ENCODE measurements at regions not wholly inside any gene's neighbourhood (a gene's known extent, or its start where the extent isn't known, plus 50 kb on each side); places are given as distances from the start of the nearest gene placed in this dataset.

GRCh38 chr9:32837551-32838058 lies 54.3 kb downstream of the TMEM215 start:
- Mint-ChIP-seq H3K4me1 (ENCODE audit: low read depth) (no peaks in the 10 kb centered on the region), H3K27me3 (ENCODE audit: low read depth) (no peaks in the 10 kb centered on the region)

GRCh38 chr9:32839013-32839885 lies 55.9 kb downstream of the TMEM215 start:
- no peaks in the 10 kb centered on the region for H3K9me3 Mint-ChIP-seq
- H3K4me1 Mint-ChIP-seq (ENCODE audit: low read depth): no peaks in the 10 kb centered on the region
- H3K27me3 Mint-ChIP-seq (ENCODE audit: low read depth): no peaks in the 10 kb centered on the region
- no peak for DNase-seq (ENCODE audit: low spot score)
- H3K27ac Mint-ChIP-seq: no peak overlapping the region
- no peak overlapping the region for H3K4me3 Mint-ChIP-seq
- H3K36me3 Mint-ChIP-seq (ENCODE audit: low read depth): no peaks in the 10 kb centered on the region

More at GRCh38 chr9:32837551-32838058, 54.3 kb downstream of the TMEM215 start:
- no peaks in the 10 kb centered on the region for H3K36me3 Mint-ChIP-seq (ENCODE audit: low read depth)
- no peak overlapping the region for H3K4me3 Mint-ChIP-seq
- DNase-seq (ENCODE audit: low spot score): no peak
- no peaks in the 10 kb centered on the region for H3K9me3 Mint-ChIP-seq
- no peak overlapping the region for H3K27ac Mint-ChIP-seq

- Mint-ChIP-seq H3K36me3 (ENCODE audit: low read depth) (no peaks in the 10 kb centered on the region), H3K9me3 (no peaks in the 10 kb centered on the region), H3K27ac (no peak overlapping the region), H3K27me3 (ENCODE audit: low read depth) (no peaks in the 10 kb centered on the region), H3K4me1 (ENCODE audit: low read depth) (no peaks in the 10 kb centered on the region), H3K4me3 (no peak overlapping the region)
- DNase-seq (ENCODE audit: low spot score): no peak
Measured at GRCh38 chr9:32841314-32841713, 58.0 kb downstream of the TMEM215 start.

GRCh38 chr9:32843295-32843694 lies 60.0 kb downstream of the TMEM215 start:
- Mint-ChIP-seq H3K27ac (no peak overlapping the region), H3K4me3 (no peak overlapping the region), H3K27me3 (ENCODE audit: low read depth) (no peaks in the 10 kb centered on the region), H3K4me1 (ENCODE audit: low read depth) (no peaks in the 10 kb centered on the region), H3K9me3 (no peaks in the 10 kb centered on the region), H3K36me3 (ENCODE audit: low read depth) (no peaks in the 10 kb centered on the region)
- no peak for DNase-seq (ENCODE audit: low spot score)

GRCh38 chr9:32844259-32844658 lies 60.9 kb downstream of the TMEM215 start:
- Mint-ChIP-seq H3K36me3 (ENCODE audit: low read depth) (no peaks in the 10 kb centered on the region), H3K4me1 (ENCODE audit: low read depth) (no peaks in the 10 kb centered on the region), H3K9me3 (no peaks in the 10 kb centered on the region), H3K27ac (no peak overlapping the region), H3K27me3 (ENCODE audit: low read depth) (no peaks in the 10 kb centered on the region), H3K4me3 (no peak overlapping the region)
- no peak for DNase-seq (ENCODE audit: low spot score)

- DNase-seq (ENCODE audit: low spot score): no peak
- Mint-ChIP-seq H3K27me3 (ENCODE audit: low read depth) (no peaks in the 10 kb centered on the region), H3K36me3 (ENCODE audit: low read depth) (no peaks in the 10 kb centered on the region), H3K4me3 (no peak overlapping the region), H3K9me3 (no peaks in the 10 kb centered on the region), H3K27ac (no peak overlapping the region), H3K4me1 (ENCODE audit: low read depth) (no peaks in the 10 kb centered on the region)
Measured at GRCh38 chr9:32854271-32854670, 70.9 kb downstream of the TMEM215 start.

- DNase-seq (ENCODE audit: low spot score): no peak
- Mint-ChIP-seq H3K4me1 (ENCODE audit: low read depth) (no peaks in the 10 kb centered on the region), H3K4me3 (no peak overlapping the region), H3K27ac (no peak overlapping the region), H3K9me3 (no peaks in the 10 kb centered on the region), H3K36me3 (ENCODE audit: low read depth) (no peaks in the 10 kb centered on the region), H3K27me3 (ENCODE audit: low read depth) (no peaks in the 10 kb centered on the region)
Measured at GRCh38 chr9:32855752-32856151, 72.4 kb downstream of the TMEM215 start.

- Mint-ChIP-seq H3K4me3 (no peak overlapping the region), H3K27me3 (ENCODE audit: low read depth) (peaks cover 2% of the 10 kb centered on the region), H3K27ac (no peak overlapping the region), H3K4me1 (ENCODE audit: low read depth) (no peaks in the 10 kb centered on the region), H3K36me3 (ENCODE audit: low read depth) (no peaks in the 10 kb centered on the region), H3K9me3 (no peaks in the 10 kb centered on the region)
- no peak for DNase-seq (ENCODE audit: low spot score)
Measured at GRCh38 chr9:32863291-32863690, 80.0 kb downstream of the TMEM215 start.

GRCh38 chr9:32864971-32865370 lies 81.6 kb downstream of the TMEM215 start:
- H3K27ac Mint-ChIP-seq: no peak overlapping the region
- DNase-seq (ENCODE audit: low spot score): no peak
- no peaks in the 10 kb centered on the region for H3K36me3 Mint-ChIP-seq (ENCODE audit: low read depth)
- H3K4me3 Mint-ChIP-seq: no peak overlapping the region
- no peaks in the 10 kb centered on the region for H3K9me3 Mint-ChIP-seq
- H3K27me3 Mint-ChIP-seq (ENCODE audit: low read depth): peaks cover 5% of the 10 kb centered on the region
- H3K4me1 Mint-ChIP-seq (ENCODE audit: low read depth): no peaks in the 10 kb centered on the region

GRCh38 chr9:32866273-32866672 lies 82.9 kb downstream of the TMEM215 start:
- Mint-ChIP-seq H3K4me1 (ENCODE audit: low read depth) (no peaks in the 10 kb centered on the region), H3K4me3 (no peak overlapping the region), H3K27ac (no peak overlapping the region), H3K36me3 (ENCODE audit: low read depth) (no peaks in the 10 kb centered on the region), H3K9me3 (no peaks in the 10 kb centered on the region), H3K27me3 (ENCODE audit: low read depth) (peaks cover 5% of the 10 kb centered on the region)
- peak; percentile 24 for DNase-seq (ENCODE audit: low spot score)

- Mint-ChIP-seq H3K36me3 (ENCODE audit: low read depth) (no peaks in the 10 kb centered on the region), H3K4me1 (ENCODE audit: low read depth) (no peaks in the 10 kb centered on the region), H3K27me3 (ENCODE audit: low read depth) (peaks cover 2% of the 10 kb centered on the region), H3K9me3 (no peaks in the 10 kb centered on the region), H3K4me3 (no peak overlapping the region), H3K27ac (no peak overlapping the region)
- DNase-seq (ENCODE audit: low spot score): no peak
Measured at GRCh38 chr9:32867026-32867425, 83.7 kb downstream of the TMEM215 start.

- peaks cover 2% of the 10 kb centered on the region for H3K27me3 Mint-ChIP-seq (ENCODE audit: low read depth)
- no peaks in the 10 kb centered on the region for H3K9me3 Mint-ChIP-seq
- H3K36me3 Mint-ChIP-seq (ENCODE audit: low read depth): no peaks in the 10 kb centered on the region
- no peak overlapping the region for H3K27ac Mint-ChIP-seq
- H3K4me1 Mint-ChIP-seq (ENCODE audit: low read depth): no peaks in the 10 kb centered on the region
- no peak overlapping the region for H3K4me3 Mint-ChIP-seq
- DNase-seq (ENCODE audit: low spot score): no peak
Measured at GRCh38 chr9:32867601-32868204, 84.4 kb downstream of the TMEM215 start.

GRCh38 chr9:32869404-32869803 lies 86.1 kb downstream of the TMEM215 start:
- no peaks in the 10 kb centered on the region for H3K4me1 Mint-ChIP-seq (ENCODE audit: low read depth)
- DNase-seq (ENCODE audit: low spot score): no peak
- no peaks in the 10 kb centered on the region for H3K36me3 Mint-ChIP-seq (ENCODE audit: low read depth)
- no peak overlapping the region for H3K27ac Mint-ChIP-seq
- peaks cover 2% of the 10 kb centered on the region for H3K27me3 Mint-ChIP-seq (ENCODE audit: low read depth)
- H3K9me3 Mint-ChIP-seq: no peaks in the 10 kb centered on the region
- H3K4me3 Mint-ChIP-seq: no peak overlapping the region

- no peaks in the 10 kb centered on the region for H3K9me3 Mint-ChIP-seq
- H3K27me3 Mint-ChIP-seq (ENCODE audit: low read depth): peaks cover 2% of the 10 kb centered on the region
- no peak for DNase-seq (ENCODE audit: low spot score)
- no peak overlapping the region for H3K27ac Mint-ChIP-seq
- H3K4me3 Mint-ChIP-seq: no peak overlapping the region
- H3K36me3 Mint-ChIP-seq (ENCODE audit: low read depth): no peaks in the 10 kb centered on the region
- H3K4me1 Mint-ChIP-seq (ENCODE audit: low read depth): peaks cover 2% of the 10 kb centered on the region
Measured at GRCh38 chr9:32873131-32873530, 89.8 kb downstream of the TMEM215 start.

All from T-helper 2 cell treated with Interferon-gamma antibody and Interleukin-4, amounts not matched to agents 5 μg/mL and 100 μg/mL, for 36 hours (primary cell).